Daoy (cell line): ENCODE measurements at regions not wholly inside any gene's neighbourhood (a gene's known extent, or its start where the extent isn't known, plus 50 kb on each side); places are given as distances from the start of the nearest gene placed in this dataset.

Experiments used
- DNase-seq: peaks from one replicate; pipeline ENCODE4 v3.0.0-alpha.2; 2015; ENCODE audit warnings: low read depth

DNA sequence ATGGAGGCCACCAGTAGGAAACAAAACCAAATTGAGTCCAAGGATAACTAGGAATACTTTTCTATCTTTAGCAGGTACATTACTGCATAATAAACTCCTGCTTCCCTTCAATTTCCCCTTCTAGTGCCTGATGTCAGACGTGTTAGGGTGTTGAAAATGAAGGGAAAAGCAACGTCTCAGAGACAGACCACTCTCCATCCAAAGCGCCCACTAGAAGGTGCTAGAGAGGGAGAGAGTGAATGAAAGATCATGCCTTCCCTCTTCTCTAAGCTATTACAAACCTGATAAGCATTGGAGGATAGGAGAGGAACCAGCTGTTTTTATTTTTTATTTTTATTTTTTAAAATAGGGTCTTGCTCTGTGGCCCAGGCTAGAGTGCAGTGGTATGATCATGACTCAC lies 64.1 kb downstream of the ZNF641 start:
- DNase-seq = no peak

- peak; percentile 21 for DNase-seq
Measured at GRCh38 chr12:48285751-48286650, 64.7 kb downstream of the ZNF641 start.

DNA sequence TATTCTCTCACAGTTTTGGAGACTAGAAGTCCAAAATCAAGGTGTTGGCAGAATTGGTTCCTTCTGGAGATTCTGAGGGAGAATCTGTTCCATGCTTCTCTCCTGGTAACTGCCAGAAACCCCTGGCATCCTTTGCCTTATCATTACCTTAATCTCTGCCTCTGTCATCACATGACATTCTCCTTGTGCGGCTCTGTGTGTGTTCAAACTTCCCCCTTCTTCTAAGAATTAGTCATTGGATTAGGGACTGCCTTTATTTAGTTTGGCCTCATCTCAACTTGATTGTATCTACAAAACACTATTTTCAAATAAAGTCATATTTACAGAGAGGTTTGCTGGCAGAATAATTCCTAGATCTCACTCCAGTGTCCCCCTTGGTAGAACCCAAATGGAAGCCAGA lies 68.9 kb downstream of the ZNF641 start:
- no peak for DNase-seq

DNA sequence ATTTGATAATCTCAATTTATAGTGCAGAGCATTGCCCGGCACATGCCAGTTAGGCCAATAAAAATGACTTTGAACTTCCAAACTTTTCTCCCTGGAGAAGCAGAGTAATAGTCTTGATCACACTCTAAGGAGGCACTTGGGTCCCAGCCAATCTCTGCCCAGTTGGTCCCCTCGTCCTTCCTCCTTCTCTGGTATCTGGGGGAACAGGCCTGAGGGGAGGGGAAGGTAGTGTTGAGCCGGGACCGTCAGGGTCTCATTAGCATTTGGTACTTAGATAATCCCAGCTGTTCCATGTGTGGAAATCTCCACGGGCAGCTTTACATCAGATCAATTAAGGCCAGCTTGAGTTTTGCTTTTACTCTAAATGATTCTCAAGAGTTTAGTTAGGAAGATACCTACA lies 70.1 kb downstream of the ZNF641 start:
- no peak for DNase-seq

DNA sequence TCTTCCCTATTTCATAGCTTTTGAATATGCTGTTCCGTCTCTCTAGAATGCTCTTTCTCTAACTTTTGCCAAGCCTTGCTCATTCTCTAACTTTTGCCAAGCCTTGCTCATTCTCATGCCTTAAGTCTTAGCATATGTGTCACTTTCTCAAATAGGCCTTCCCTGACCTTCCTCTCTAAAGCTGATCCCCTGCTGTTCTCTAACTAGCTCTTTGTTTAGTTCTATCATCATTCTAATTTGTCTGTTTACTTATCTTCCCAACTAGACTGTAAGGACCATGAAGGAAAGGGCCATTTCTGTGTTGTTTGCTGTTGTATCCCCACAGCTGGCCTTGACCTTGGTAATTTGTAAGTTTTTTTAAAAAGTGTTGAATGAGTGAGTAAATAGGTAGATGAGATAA lies 71.1 kb downstream of the ZNF641 start:
- no peak for DNase-seq

DNA sequence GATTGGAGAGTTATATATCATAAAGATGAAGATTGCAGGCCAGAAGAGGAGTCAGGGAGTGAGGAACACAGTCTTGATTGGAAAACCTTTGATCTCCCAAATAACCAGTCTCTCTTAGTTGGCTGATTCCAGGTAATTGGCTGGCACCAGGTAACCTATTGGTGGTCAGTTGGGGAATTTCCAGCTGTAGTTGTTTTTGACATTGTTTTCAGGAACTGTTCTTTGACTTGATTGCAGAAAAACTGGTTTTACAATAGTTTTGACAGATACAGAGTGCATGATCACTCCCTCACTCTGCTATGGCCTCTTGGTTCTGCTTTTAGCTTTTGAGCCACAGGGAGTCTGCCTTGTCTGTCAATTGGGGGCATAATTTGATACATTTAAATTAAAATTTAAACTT lies 71.6 kb downstream of the ZNF641 start:
- DNase-seq = no peak

DNA sequence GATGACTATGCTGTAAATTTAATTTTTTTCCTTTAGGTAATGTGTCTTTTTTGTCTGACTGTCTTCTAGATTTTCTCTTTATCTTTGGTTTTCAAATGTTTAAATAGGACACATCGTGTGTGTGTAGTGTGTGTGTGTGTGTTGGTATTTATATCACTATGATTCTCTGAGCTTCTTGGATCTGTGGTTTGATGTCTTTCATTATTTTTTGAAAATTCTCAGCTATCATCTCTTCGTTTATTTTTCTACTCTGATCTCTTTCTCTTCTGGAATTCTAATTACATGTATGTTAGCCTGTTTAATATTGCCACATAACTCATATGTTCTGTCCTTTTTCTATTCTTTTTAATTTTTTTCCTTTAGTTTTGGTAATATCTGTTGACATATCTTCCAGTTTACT lies 73.5 kb upstream of the OR10AD1 start:
- DNase-seq = no peak

- DNase-seq = no peak
Measured at GRCh38 chr12:48266826-48267225, 63.7 kb upstream of the OR10AD1 start.

DNA sequence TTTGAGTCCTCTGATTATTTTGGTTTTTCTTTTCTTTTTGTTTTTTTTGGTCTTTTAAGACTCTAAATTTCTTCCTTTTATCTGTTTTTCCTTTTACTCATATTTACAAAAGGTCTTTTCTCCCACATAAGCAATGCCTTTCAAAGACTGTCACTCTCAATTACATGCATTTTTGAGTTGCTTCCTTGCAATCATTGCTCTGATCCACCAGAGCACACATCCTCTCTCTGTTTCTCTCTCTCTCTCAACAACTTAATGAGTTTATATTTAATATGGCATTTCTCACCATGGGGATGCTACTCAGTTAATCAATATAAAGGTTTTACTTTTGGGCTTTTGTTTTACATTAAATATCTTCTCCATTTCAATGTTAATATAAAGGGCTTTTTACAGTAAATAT lies 62.7 kb upstream of the OR10AD1 start:
- DNase-seq = no peak

- DNase-seq = no peak
Measured at GRCh38 chr12:48263617-48264016, 60.5 kb upstream of the OR10AD1 start.

- no peak for DNase-seq
Measured at GRCh38 chr12:48261773-48262172, 58.7 kb upstream of the OR10AD1 start.
